Fibroblast of skin of back (primary cell): ENCODE measurements at regions not wholly inside any gene's neighbourhood (a gene's known extent, or its start where the extent isn't known, plus 50 kb on each side); places are given as distances from the start of the nearest gene placed in this dataset.

Source experiments
- DNase-seq: peaks from one replicate; pipeline ENCODE4 v3.0.0-alpha.2; 2013

GRCh38 chr18:78720456-78721237 lies 259.0 kb upstream of the SALL3 start:
- no peak for DNase-seq

DNA sequence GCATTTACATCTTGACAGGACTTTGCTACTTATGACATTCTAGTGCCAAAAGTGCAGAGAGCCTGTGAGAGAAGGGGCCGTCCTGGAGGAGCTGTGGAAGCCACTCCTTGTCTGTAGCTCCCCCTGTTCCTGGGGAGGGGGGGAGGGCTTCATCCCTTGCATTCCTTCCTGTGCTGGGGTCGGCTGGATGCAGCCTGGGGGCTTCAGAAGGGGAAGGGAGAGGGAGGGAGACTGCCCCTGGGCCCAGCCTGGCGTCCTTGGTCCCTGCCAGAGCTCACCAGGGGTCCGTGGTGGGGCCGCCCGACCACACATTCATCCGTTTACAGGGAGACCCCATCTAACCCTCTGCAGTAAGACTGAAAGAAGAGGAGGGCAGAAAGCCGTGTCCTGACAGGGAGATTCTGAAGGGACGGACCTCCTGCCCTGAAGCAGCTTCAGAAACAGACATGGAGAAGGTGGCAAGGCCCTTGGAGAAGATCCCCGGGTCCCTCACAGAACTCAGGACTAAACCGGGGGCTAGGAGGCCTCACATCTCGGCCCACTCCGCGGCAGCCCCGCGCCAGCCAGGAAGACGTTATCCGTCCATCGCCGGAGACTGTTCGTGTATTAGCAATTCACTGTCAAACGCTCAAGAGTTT lies 258.3 kb upstream of the SALL3 start:
- DNase-seq = no peak

DNA sequence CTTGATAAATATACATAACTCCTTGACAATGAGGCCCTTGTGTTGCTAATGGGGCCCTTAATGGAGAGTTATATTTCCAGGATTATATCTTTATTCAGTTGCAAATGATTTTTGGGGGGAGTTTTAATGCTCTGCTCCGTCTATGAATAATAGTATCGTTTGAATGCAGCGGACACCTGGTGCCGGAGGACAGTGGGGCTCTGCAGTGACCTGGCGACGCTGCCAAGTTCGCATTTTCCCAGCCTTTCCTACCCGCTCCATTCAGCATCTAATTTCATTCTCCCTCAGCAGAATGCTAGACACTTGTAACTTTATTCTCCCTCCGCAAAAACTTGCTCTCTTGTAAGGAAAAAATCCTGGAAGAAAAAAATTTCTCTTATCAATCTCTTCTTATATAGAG lies 257.6 kb upstream of the SALL3 start:
- DNase-seq = no peak

DNA sequence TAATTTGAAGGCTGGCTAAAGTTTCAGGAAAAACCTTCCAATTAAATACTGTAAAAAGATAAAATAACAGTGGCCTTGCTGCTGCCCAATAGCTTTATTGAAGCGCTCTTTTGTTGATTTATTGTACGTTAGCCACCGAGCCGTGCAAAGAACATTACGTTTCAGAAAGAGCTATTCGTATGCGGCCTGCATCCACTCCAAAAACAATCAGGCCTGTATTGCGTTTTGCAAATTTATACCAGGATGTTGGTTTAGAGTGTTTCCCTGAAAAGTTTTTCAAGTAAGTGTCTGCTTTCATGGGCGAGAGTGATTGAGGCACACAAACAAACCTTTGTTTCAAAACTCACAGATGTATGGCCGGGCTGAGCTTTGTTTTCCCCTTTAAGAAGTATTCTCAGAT lies 257.2 kb upstream of the SALL3 start:
- no peak for DNase-seq

DNA sequence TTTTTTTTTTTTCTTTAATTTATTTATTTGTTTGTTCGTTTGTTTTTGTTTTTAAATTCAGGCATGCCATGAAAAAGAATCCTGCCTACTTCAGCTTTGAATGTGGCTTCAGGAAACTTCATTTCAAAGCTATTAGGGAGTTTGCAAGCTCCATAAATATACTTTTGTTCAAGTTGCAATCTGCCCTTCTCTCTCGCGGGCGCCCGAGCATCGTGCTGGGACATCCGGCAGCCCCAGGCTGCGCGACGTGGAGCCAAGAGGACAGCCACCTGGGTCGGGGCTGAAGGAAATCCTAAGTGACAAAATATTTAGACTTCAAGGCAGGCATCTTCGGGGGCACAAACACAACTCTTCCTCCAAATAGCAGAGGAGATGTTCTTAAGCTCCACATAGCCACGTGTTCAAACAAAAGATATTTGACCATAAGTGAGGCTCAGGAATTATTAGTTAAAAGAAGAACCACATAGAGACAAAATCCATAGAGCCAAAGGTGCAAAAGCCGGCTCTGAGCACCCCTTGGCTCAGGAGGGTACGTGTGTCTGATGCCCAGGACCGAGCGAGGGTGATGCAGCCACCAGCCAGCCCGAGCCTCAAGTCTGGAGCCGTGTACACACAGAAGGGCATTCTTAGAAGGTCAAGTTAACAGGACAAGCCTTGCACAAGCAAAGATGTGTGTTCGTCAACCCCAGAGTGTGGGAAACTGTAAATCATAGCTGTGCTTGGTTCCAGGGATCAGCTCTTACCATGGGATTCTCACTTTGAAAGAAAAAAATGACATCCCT lies 256.5 kb upstream of the SALL3 start:
- DNase-seq = no peak

DNA sequence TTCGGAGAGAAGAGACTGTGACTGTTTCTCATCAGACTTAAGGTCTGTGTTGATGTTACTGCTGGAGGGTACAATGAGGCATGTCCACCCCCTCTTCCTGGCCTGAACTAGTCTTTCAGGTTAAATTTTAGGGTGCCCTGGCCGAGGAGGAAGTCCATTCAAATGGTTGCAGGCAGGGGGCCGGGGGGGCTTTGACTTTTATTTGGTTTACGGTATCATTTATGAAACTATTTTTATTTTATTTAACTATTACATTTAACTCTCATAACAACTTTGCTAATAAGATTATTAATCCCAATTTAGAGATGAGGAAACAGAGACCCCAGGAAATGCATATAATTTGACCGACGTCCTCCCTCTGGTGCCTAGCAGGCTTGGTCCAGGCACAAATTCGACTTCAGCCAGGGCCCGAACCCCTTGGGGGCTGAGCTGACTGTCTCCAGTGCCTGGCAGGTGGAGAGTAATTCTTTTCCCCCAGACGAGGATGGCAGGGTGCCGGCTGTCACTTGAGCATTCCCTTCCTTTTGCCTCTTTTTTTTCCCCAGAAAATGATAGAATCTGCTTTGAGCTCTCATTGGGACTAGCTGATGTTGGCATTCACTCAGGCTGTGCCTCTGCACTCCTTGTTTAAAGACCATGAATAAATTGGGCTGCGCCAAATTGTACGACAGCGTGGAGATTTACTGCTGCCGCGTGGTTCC lies 255.3 kb upstream of the SALL3 start:
- DNase-seq = no peak

DNA sequence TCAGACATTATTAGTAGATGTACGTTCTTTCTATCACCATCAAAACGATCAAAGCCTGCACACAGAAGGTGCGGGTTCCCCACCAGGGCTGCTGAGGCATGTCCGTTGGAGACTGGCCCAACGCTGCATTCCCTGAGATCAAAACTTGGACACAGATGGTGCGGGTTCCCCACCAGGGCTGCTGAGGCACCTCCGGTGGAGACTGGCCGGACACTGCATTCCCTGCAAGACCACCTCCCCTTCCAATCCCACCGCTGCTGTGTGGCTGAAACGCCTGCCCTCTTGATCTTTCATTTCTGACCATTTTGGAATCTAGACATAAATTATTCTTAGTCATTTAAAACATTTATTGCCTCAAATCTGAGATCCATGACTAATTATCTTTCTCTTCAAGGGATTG lies 254.2 kb upstream of the SALL3 start:
- DNase-seq = no peak

GRCh38 chr18:78726326-78727056 lies 253.1 kb upstream of the SALL3 start:
- no peak for DNase-seq

- no peak for DNase-seq
Measured at GRCh38 chr18:78727057-78727739, 252.4 kb upstream of the SALL3 start.

DNA sequence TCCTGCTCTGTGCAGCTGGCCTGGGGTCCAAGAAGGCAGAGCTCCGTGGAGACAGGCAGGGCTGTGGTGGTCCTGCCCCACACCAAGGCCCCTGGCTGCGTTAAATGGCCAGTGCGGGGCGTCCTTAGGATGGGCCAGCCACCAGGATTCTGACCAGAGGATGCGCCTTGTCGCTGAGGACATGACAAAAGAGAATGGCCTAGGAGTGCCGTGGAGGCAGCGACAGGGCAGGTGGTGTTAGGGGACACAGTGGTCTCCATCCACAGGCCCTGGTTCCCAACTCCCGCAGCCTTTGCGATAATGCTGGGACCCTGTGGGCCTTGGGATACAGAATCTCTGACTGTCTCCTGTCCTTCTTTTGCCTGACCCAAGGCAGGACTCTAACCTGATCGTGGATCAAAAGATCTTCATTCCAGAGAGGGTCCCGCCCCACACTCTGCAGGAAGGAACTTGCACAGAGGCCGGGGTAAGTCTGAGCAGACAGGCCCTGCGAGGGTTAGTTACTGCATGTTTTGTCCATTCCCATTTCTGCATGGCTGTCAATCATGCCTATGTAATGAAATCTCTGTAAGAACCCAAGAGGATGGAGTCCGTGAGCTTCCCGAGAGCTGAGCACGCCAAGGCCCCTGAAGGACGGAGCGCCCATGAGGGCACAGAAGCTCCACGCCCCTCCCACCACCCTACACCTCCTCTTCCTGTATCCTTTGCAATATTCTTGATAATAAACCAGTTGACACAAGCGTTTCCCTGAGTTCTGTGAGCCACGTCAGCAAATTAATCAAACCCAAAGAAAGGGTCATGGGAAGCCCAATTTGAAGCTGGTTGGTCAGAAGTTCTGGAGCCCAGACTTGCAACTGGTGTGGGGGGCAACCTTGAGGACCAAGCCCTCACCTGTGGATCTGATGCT lies 251.5 kb upstream of the SALL3 start:
- no peak for DNase-seq

- DNase-seq = no peak
Measured at GRCh38 chr18:78728784-78729467, 250.7 kb upstream of the SALL3 start.

DNA sequence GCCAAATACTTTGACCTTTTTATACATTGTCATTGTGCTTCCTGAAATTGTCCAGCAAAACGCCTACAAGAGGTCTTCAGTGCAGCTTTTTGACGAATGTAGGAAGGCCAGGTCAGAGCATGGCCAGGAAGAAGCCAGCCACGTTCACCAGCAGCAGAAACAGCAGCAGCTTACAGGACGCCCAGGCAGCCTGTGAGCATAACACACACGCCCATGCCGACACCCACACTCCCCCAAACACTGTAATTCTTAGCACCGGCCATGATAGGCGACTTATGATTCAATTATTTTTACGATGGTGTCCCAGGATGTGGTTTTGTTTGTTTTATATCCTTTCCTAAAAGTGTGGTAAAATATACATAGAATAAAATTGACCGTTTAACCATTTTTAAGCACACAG lies 249.1 kb upstream of the SALL3 start:
- DNase-seq = no peak

DNA sequence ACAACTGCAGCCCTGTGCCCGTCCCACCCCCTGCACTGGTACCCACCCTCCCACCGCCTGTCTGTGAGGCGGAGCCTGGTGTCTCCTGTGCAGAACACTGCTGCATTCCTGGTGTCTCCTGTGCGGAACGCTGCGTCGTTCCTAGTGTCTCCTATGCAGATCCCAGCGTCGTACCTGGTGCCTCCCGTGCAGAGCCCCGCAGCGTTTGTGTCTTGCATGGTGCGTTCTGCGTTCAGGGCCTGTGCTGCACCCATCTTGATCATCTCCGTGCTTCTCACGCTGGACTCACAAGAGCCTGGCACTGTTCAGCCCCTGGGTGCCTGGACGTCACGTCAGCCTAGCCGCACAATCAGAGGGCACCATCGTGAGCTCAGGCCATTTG lies 248.6 kb upstream of the SALL3 start:
- DNase-seq = no peak

DNA sequence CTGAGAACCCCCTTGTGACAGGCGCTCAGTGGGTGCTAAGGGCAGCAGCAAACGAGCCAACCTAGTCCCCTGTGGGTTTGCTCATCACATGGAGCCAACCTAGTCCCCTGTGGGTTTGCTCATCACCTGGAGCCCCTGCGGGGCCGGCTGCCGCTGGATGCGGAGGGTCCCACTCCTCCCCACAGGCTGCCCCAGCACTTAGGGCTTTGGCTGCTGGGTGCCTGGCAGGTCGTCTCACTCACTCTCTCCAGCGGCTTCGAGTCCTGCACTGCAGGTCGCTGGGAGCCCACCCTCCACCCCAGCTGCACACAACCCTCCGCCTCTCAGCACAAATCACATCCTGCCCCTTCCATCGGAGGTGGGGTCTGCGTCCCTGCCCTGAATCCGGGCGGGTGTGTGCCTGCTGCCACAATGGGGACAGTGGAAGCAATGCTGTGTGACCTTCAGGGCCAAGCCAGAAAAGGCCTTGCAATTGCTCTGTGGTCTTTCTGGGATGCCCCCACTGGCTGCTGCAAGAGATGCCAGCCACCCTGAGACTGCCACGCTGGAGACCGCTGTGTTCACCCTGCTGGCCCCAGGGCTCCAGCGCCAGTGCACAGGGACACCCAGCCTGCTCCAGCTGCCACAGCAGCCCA lies 248.1 kb upstream of the SALL3 start:
- no peak for DNase-seq

GRCh38 chr18:78732273-78733210 lies 247.1 kb upstream of the SALL3 start:
- no peak for DNase-seq

DNA sequence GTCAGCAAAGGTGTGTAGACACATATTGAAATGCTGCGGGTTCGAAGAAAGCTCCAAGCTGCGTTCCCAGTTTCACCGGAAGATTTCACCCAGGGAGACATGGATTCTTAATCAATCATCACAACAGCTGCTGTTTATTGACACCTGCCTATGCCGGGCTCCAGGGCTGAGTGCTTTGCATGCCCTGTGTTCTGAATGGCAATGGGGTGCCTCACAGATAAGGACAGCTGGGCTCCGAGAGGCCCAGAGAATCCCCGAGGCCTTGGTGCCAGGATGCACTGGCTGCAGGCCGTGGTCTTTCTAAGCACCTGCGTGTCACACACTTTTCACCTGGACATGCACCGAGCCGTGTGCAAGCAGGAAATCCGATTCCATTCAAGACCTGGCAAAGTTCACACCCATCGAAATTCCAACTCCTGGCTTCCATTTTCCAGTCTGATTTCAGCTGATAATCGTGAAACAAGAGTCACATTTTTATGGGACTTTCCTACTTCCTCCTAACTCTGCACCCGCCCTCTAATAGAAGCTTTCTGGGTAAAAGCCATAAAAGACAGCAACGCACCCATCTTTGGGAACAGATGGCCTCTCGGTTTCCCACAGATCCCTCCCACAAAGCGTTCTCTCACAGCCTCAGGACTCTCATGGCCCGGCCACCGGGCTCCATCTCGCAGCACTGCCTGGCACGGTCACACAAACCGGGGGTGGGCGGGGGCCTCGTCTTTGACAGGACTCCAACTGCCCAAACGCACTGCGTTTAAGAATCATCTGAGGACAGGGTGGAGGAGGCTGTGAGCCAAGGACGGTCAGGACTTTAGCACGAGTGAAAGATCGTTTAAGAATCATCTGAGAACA lies 245.6 kb upstream of the SALL3 start:
- no peak for DNase-seq

DNA sequence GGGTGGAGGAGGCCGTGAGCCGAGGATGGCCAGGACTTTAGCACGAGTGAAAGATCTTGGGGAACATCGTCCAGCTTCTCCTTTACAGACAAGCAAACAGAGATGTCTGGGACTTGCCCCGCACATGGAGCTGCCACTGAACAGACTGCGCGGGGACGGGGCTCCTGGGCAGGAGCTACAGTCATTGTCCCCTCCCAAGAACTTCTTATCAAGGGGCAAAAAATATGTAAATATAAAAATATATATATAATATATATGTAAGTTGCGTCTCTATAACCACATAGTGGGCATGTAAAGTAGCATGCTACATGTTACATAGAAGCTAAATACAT lies 245.0 kb upstream of the SALL3 start:
- no peak for DNase-seq
